RWPE2 (cell line): ENCODE measurements at regions not wholly inside any gene's neighbourhood (a gene's known extent, or its start where the extent isn't known, plus 50 kb on each side); places are given as distances from the start of the nearest gene placed in this dataset.

ENCODE experiments used
- ATAC-seq: fragments of 200-7000 bp; cut with Tn5 transposase; 3 replicates; pipeline ENCODE4 v1.9.1; 2021; ENCODE audit warnings: low read depth
- DNase-seq: peaks from one replicate; pipeline ENCODE4 v3.0.0-alpha.2; 2020; ENCODE audit warnings: low spot score
- H3K27ac ChIP-seq: fragments of 450-650 bp; 2 replicates; pipeline ENCODE4 v1.5.1; 2017; ENCODE audit warnings: mild to moderate bottlenecking; ENCODE audit not compliant: poor library complexity, severe bottlenecking
- H3K27me3 ChIP-seq: fragments of 250-450 bp; sonication (Bioruptor Pico); 2 replicates; pipeline ENCODE4 v1.5.1; 2021; ENCODE audit warnings: mild to moderate bottlenecking, moderate library complexity; ENCODE audit not compliant: insufficient read depth, poor library complexity, severe bottlenecking
- H3K36me3 ChIP-seq: fragments of 250-450 bp; sonication (Bioruptor Pico); 2 replicates; pipeline ENCODE4 v1.5.1; 2020; ENCODE audit warnings: low read depth, mild to moderate bottlenecking, moderate library complexity
- H3K4me1 ChIP-seq: fragments of 250-450 bp; sonication (Bioruptor Pico); 2 replicates; pipeline ENCODE4 v1.5.1; 2021; ENCODE audit warnings: mild to moderate bottlenecking, moderate library complexity; ENCODE audit not compliant: insufficient read depth, poor library complexity, severe bottlenecking
- H3K4me3 ChIP-seq: fragments of 250-450 bp; sonication (Bioruptor Pico); 2 replicates; pipeline ENCODE4 v1.5.1; 2021; ENCODE audit warnings: mild to moderate bottlenecking, moderate library complexity; ENCODE audit not compliant: severe bottlenecking
- H3K9me3 ChIP-seq: fragments of 250-450 bp; sonication (Bioruptor Pico); 2 replicates; pipeline ENCODE4 v1.5.1; 2021; ENCODE audit warnings: mild to moderate bottlenecking, moderate library complexity; ENCODE audit not compliant: severe bottlenecking
- CTCF ChIP-seq: fragments of 450-650 bp; IDR thresholded peaks from one replicate; pipeline ENCODE4 v1.5.1; 2017; ENCODE audit warnings: mild to moderate bottlenecking, moderate library complexity; ENCODE audit not compliant: poor library complexity, severe bottlenecking

- no peaks in the 10 kb centered on the region for H3K27me3 ChIP-seq
- TF ChIP-seq CTCF, result no peak
- no peaks in the 10 kb centered on the region for H3K36me3 ChIP-seq
- H3K9me3 ChIP-seq, result no peaks in the 10 kb centered on the region
- no peaks in the 10 kb centered on the region for H3K4me1 ChIP-seq
- no peak overlapping the region for H3K4me3 ChIP-seq
- ATAC-seq (no peak), DNase-seq (no peak)
- no peak overlapping the region for H3K27ac ChIP-seq
Measured at GRCh38 chr4:52256522-52256921, 205.4 kb downstream of the SPATA18 start.

- DNase-seq (no peak), ATAC-seq (no peak)
- Histone ChIP-seq H3K27ac (no peak overlapping the region), H3K4me1 (no peaks in the 10 kb centered on the region), H3K4me3 (no peak overlapping the region), H3K36me3 (no peaks in the 10 kb centered on the region), H3K27me3 (no peaks in the 10 kb centered on the region), H3K9me3 (no peaks in the 10 kb centered on the region)
- no peak for TF ChIP-seq CTCF
Measured at GRCh38 chr4:52259978-52260377, 208.9 kb downstream of the SPATA18 start.

GRCh38 chr4:52260514-52261210, 209.6 kb downstream of the SPATA18 start:
- H3K36me3 ChIP-seq, result no peaks in the 10 kb centered on the region
- no peak for ATAC-seq
- TF ChIP-seq CTCF, result no peak

GRCh38 chr4:52263607-52264006, 212.5 kb downstream of the SPATA18 start:
- Histone ChIP-seq H3K4me1 (no peaks in the 10 kb centered on the region), H3K27ac (no peak overlapping the region), H3K9me3 (no peaks in the 10 kb centered on the region), H3K4me3 (no peak overlapping the region), H3K36me3 (no peaks in the 10 kb centered on the region), H3K27me3 (no peaks in the 10 kb centered on the region)
- no peak for TF ChIP-seq CTCF
- no peak for ATAC-seq
- DNase-seq, result no peak

More at GRCh38 chr4:52260514-52261210, 209.6 kb downstream of the SPATA18 start:
- no peak overlapping the region for H3K27ac ChIP-seq
- no peaks in the 10 kb centered on the region for H3K27me3 ChIP-seq
- no peak overlapping the region for H3K4me3 ChIP-seq
- no peaks in the 10 kb centered on the region for H3K4me1 ChIP-seq
- no peaks in the 10 kb centered on the region for H3K9me3 ChIP-seq
- no peak for DNase-seq

GRCh38 chr4:52265781-52266525, 214.8 kb downstream of the SPATA18 start:
- no peaks in the 10 kb centered on the region for H3K36me3 ChIP-seq
- H3K9me3 ChIP-seq, result no peaks in the 10 kb centered on the region
- no peak for TF ChIP-seq CTCF
- no peaks in the 10 kb centered on the region for H3K4me1 ChIP-seq
- no peak overlapping the region for H3K27ac ChIP-seq
- DNase-seq (no peak), ATAC-seq (no peak)
- no peaks in the 10 kb centered on the region for H3K27me3 ChIP-seq
- no peak overlapping the region for H3K4me3 ChIP-seq
